Right ventricle myocardium superior (tissue), 1 donor: ENCODE measurements at regions not wholly inside any gene's neighbourhood (a gene's known extent, or its start where the extent isn't known, plus 50 kb on each side); places are given as distances from the start of the nearest gene placed in this dataset.

Source experiments
- ATAC-seq: fragments of 200-7000 bp; cut with Tn5 transposase; one replicate; pipeline ENCODE4 v1.9.1; 2020; ENCODE audit warnings: mild to moderate bottlenecking; ENCODE audit not compliant: poor library complexity
- DNase-seq: peaks from one replicate; pipeline ENCODE4 v3.0.0-alpha.2; 2020
- intact Hi-C: fragments of 100-400 bp; cut with DNase I; formaldehyde crosslinking; loops from one replicate; pipeline ENCODE4 v1.11.2; 2022
- donor health status: DM: no; HTN: yes; CAD: no; lungs with severe emphysema.

- DNase-seq: no peak
- ATAC-seq: no peak
- intact Hi-C loops: no loop called here
These were observed 364.8 kb downstream of the SOCS6 start for GRCh38 chr18:70653671-70654070.

- intact Hi-C loops: no loop called here
- DNase-seq (no peak), ATAC-seq (no peak)
These were observed 362.0 kb downstream of the SOCS6 start for GRCh38 chr18:70650878-70651277.

- ATAC-seq (no peak), DNase-seq (no peak)
- intact Hi-C loops: no loop called here
These were observed 360.8 kb downstream of the SOCS6 start for GRCh38 chr18:70649683-70650082.

- no peak for DNase-seq
- intact Hi-C loops: no loop called here
- ATAC-seq: no peak
These were observed 357.1 kb downstream of the SOCS6 start for GRCh38 chr18:70645971-70646370.

DNA sequence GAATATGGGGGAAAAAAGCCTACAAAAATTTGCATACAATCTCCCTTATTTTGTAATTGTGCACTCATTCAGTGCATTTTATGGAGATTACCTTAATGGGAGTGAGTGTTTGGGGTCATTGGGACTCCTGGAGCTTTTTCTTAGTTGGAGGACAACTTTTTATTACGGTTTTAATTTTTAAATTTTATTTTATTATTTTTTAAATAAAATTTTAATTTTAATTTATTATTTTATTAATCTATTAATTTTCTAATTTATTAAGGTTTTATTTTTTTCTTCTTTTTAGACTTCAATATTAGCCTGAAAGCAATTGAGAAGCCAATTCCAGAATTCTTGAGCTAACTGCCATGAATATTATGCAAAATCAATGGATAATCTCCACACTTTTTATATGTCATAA lies 355.0 kb downstream of the SOCS6 start:
- ATAC-seq (no peak), DNase-seq (no peak)
- intact Hi-C loops: no loop called here

DNA sequence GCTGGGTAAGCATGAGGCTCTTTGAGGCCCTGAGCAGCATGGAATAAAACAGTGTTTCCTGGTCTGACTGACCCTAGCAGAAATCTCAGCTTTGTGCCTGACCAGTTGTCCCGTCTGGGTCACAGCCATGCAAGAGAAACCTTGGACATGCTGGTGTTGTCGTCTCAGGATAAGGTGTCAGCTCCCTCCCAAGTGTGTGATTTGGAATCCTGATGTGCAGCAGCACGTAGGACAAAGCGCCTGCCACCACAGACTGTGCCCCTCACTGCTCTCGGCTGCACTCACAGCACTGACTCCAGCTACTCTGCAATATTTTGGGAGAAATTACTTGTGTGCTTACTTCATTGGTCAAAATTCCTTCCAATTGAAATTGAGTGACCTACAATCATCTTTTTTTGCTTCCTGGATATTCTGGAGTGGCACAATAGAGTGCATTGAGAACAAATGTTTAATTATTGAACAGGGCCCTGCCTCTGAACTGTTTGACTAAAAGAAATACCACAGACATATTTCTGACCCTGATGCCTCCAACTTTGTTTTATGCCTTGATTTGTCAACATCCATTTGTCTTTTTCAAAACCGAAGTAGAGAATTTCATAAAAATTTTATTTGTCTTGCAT lies 352.4 kb downstream of the SOCS6 start:
- intact Hi-C loops: no loop called here
- ATAC-seq: no peak
- DNase-seq: no peak

- intact Hi-C loops: no loop called here
- DNase-seq (no peak), ATAC-seq (no peak)
These were observed 351.6 kb downstream of the SOCS6 start for GRCh38 chr18:70640336-70640887.

- intact Hi-C loops: no loop called here
- no peak for DNase-seq
- ATAC-seq: peak; percentile 38
These were observed 348.1 kb downstream of the SOCS6 start for GRCh38 chr18:70636991-70637390.

DNA sequence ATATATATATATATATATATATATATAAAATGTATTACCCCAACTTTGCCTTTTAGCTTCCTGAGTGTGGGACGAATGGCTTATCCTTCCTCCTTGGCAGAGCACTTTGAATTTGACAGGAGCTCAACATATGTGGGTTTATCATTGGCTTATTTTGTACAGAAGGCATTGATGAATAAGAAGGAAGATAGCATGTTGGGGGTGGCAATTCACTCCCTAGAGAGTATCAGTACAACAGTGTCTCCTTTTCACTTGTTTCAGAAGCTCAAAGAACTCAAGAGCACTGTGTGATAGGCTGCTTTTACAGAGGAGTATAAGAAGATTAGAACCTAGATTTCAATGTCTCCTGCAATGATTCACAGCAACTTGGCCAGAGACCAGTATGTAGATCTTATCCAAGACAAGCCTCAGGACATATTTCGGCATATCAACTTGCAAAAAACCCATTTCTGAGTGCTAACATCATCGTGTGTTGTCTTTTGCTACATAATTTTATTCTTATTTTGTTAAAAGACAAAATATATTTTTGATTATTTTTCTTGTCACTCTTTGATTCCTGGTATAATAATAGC lies 345.8 kb downstream of the SOCS6 start:
- DNase-seq (no peak), ATAC-seq (no peak)
- intact Hi-C loops: no loop called here

DNA sequence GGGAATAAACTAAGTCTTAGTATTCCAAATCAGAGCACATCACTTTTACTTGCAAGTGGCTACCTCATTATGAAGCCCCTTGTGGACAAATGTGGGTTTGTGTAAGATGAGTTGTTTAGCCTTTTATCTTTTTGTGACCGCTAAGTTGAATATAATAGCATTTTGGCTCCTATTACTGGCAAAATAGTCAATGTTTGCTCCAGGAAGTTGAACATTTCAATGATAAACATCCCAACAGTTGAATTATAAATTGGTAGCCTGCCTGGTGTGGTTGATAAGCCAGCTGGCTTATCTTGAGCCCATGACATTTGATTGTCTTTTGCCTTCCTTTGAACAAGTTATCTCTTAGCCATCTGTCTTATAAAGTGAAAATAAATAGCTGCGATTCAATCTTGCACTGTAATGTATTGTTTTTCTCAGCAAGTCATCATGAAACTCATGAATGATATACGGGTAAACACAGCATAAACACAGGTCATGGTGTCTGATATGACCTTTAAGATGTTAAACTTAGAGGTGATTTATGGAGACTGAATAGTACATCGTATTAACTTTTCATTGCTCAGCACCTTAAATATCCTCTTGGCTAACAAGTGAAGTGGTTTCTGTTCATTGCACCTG lies 338.4 kb downstream of the SOCS6 start:
- ATAC-seq: no peak
- no peak for DNase-seq
- intact Hi-C loops: no loop called here

- intact Hi-C loops: no loop called here
- no peak for DNase-seq
- ATAC-seq: no peak
These were observed 334.0 kb downstream of the SOCS6 start for GRCh38 chr18:70622622-70623419.

- intact Hi-C loops: no loop called here
- no peak for DNase-seq
- ATAC-seq: no peak
These were observed 332.9 kb downstream of the SOCS6 start for GRCh38 chr18:70621710-70622109.

GRCh38 chr18:70620837-70621612 lies 332.2 kb downstream of the SOCS6 start:
- ATAC-seq: no peak
- no peak for DNase-seq
- intact Hi-C loops: no loop called here

- no peak for ATAC-seq
- intact Hi-C loops: no loop called here
- no peak for DNase-seq
These were observed 328.3 kb downstream of the SOCS6 start for GRCh38 chr18:70617020-70617763.

- intact Hi-C loops: no loop called here
- ATAC-seq: no peak
These were observed 311.5 kb downstream of the SOCS6 start for GRCh38 chr18:70600225-70600925.

DNA sequence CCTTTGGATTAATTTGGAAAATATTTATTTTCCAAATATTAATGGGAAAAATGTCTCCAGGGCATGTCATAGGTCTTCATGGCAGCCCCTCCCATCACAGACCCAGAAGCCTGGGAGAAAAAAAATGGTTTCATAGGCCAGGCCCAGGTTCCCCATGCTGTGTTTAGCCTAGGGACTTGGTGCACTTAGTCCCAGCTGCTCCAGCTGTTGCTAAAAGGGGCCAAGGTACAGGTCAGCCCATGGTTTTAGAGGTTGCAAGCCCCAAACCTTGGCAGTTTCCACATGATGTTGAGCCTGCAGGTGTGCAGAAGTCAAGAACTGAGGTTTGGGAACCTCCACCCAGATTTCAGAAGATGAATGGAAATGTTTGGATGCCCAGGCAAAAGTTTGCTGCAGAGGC lies 309.6 kb downstream of the SOCS6 start:
- intact Hi-C loops: no loop called here
- no peak for ATAC-seq
- no peak for DNase-seq

More at GRCh38 chr18:70600225-70600925, 311.5 kb downstream of the SOCS6 start:
- no peak for DNase-seq

- ATAC-seq: no peak
- intact Hi-C loops: no loop called here
- DNase-seq: no peak
These were observed 294.1 kb downstream of the SOCS6 start for GRCh38 chr18:70582981-70583380.

DNA sequence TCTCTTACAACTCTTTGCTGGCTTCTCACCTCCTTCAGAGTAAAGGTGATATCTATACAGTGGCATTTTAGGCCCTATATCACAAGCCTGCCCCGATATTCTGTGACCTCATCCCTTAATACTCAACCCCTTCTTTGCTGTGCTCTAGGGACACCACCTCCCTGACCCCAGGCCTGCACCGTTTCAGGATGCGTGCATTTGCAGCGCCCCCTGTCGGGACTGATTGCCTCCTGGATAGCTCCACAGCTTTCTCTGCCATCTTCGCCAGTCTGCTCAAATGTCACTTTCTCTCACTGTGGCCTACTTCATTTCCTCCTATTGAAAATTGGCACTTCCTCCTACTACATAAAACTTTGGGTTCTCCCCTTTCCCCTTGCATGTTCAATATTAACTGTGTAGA lies 289.6 kb downstream of the SOCS6 start:
- intact Hi-C loops: no loop called here
- ATAC-seq (no peak), DNase-seq (no peak)
